HCT116 (cell line): ENCODE measurements at regions not wholly inside any gene's neighbourhood (a gene's known extent, or its start where the extent isn't known, plus 50 kb on each side); places are given as distances from the start of the nearest gene placed in this dataset.

Experiments
- ATAC-seq: fragments of 200-7000 bp; cut with Tn5 transposase; 2 replicates; pipeline ENCODE4 v1.9.1; 2020; ENCODE audit warnings: mild to moderate bottlenecking, moderate library complexity
- BruUV-seq: library from RNA; stranded (reverse); fragments of 400-500 nt; replicated peaks from 2 replicates; lab custom pipeline; 2021; lab: Mats Ljungman, UMichigan
- CTCF ChIA-PET: fragments of 300-600 bp; sonication (Branson Sonifier 250); formaldehyde crosslinking; loops from one replicate; lab custom pipeline; 2021; ENCODE audit warnings: antibody characterized with exemption; lab: Charles Lee
- POLR2A ChIA-PET: fragments of 300-600, 350-600 bp; sonication (Branson Sonifier 250); formaldehyde crosslinking; loops from one replicate; lab custom pipeline; 2021; ENCODE audit warnings: antibody characterized with exemption; lab: Charles Lee
- RAD21 ChIA-PET, 2 experiments: fragments of 300-600 bp; sonication (Branson Sonifier 250); formaldehyde crosslinking; loops; one replicate each; lab custom pipeline; 2023; ENCODE audit warnings: low total read pairs in 2 of 2; ENCODE audit not compliant: uncharacterized antibody in 2 of 2, unreplicated experiment in 2 of 2, low non-redundant PET in 1 of 2; lab: Charles Lee
- DNase-seq: peaks from one replicate; pipeline ENCODE4 v3.0.0-alpha.2; 2010; ENCODE audit warnings: low read depth, low spot score
- H2AFZ ChIP-seq: fragments of 200-600 bp; shearing (Covaris generic), sonication (generic); 2 replicates; pipeline ENCODE4 v1.6.1; 2017; ENCODE audit warnings: low read depth, mixed run types, mixed read lengths, antibody characterized with exemption, low read length; ENCODE audit not compliant: poor library complexity, severe bottlenecking
- H3K27ac ChIP-seq: 2 replicates; pipeline ENCODE4 v1.5.1; 2012; ENCODE audit warnings: low read depth, low read length
- H3K27me3 ChIP-seq: fragments of 200-600 bp; sonication (generic); 2 replicates; pipeline ENCODE4 v1.6.1; 2016; ENCODE audit warnings: mixed run types, low read length, mixed read lengths; ENCODE audit not compliant: insufficient read depth
- H3K36me3 ChIP-seq, 2 experiments: fragments of 200-500 bp in 1 of 2; fragments of 200-600 bp in 1 of 2; sonication (Bioruptor generic) in 1 of 2; sonication (generic) in 1 of 2; 2 replicates each; pipeline versions ENCODE4 v1.5.1 to v1.6.1; 2014 to 2016; ENCODE audit warnings: low read length in 2 of 2, inconsistent platforms in 1 of 2, mixed read lengths in 1 of 2, mixed run types in 1 of 2; ENCODE audit not compliant: insufficient read depth in 2 of 2, control insufficient read depth in 1 of 2
- H3K4me1 ChIP-seq, 2 experiments: fragments of 200-600 bp in 1 of 2; sonication (generic) in 1 of 2; 2 replicates each; pipeline versions ENCODE4 v1.5.1 to v1.6.1; 2012 to 2017; ENCODE audit warnings: low read length in 2 of 2, inconsistent platforms in 1 of 2, mild to moderate bottlenecking in 1 of 2, mixed read lengths in 1 of 2, mixed run types in 1 of 2, moderate library complexity in 1 of 2; ENCODE audit not compliant: insufficient read depth in 2 of 2, control insufficient read depth in 1 of 2
- H3K4me2 ChIP-seq: fragments of 200-600 bp; sonication (generic); 2 replicates; pipeline ENCODE4 v1.6.1; 2017; ENCODE audit warnings: mixed run types, low read length, mixed read lengths
- H3K4me3 ChIP-seq, 2 experiments: fragments of 200-600 bp in 1 of 2; sonication (generic) in 1 of 2; replicated peaks in 1 of 2; 2 replicates each; pipeline ENCODE4 v1.5.1; 2011 to 2016; ENCODE audit warnings: low read length in 2 of 2, control low read depth in 1 of 2, low read depth in 1 of 2, mild to moderate bottlenecking in 1 of 2, mixed read lengths in 1 of 2, mixed run types in 1 of 2
- H3K79me2 ChIP-seq: fragments of 200-600 bp; sonication (generic); 2 replicates; pipeline ENCODE4 v1.6.1; 2017; ENCODE audit warnings: mild to moderate bottlenecking, mixed run types, low read length, moderate library complexity, mixed read lengths; ENCODE audit not compliant: insufficient read depth
- H3K9ac ChIP-seq: fragments of 200-600 bp; sonication (generic); 2 replicates; pipeline ENCODE4 v1.6.1; 2016; ENCODE audit warnings: low read length, mixed read lengths
- H3K9me2 ChIP-seq: fragments of 200-600 bp; sonication (generic), shearing (Covaris generic); 2 replicates; pipeline ENCODE4 v1.6.1; 2017; ENCODE audit warnings: mixed run types, mild to moderate bottlenecking, moderate library complexity; ENCODE audit not compliant: insufficient read depth
- H3K9me3 ChIP-seq, 2 experiments: fragments of 200-500 bp in 1 of 2; fragments of 200-600 bp in 1 of 2; sonication (Bioruptor generic) in 1 of 2; sonication (generic) in 1 of 2; 2 replicates each; pipeline ENCODE4 v1.6.1; 2014 to 2017; ENCODE audit warnings: low read length in 2 of 2, mixed read lengths in 2 of 2, inconsistent platforms in 1 of 2, low read depth in 1 of 2, mild to moderate bottlenecking in 1 of 2, mixed run types in 1 of 2, moderate library complexity in 1 of 2; ENCODE audit not compliant: control insufficient read depth in 1 of 2, insufficient read depth in 1 of 2
- H4K20me1 ChIP-seq: fragments of 200-600 bp; sonication (generic), shearing (Covaris generic); 2 replicates; pipeline ENCODE4 v1.6.1; 2017; ENCODE audit warnings: mixed run types, mild to moderate bottlenecking, moderate library complexity; ENCODE audit not compliant: insufficient read depth
- ELF1 ChIP-seq: IDR thresholded peaks from 2 replicates; pipeline ENCODE4 v1.6.1; 2012; ENCODE audit warnings: low read depth, borderline replicate concordance
- EZH2 ChIP-seq: fragments of 200-600 bp; sonication (generic); IDR thresholded peaks from 2 replicates; pipeline ENCODE4 v1.6.1; 2017; ENCODE audit warnings: antibody characterized with exemption, mixed run types
- POLR2A ChIP-seq: IDR thresholded peaks from 2 replicates; pipeline ENCODE4 v1.7.0; 2011; ENCODE audit warnings: borderline replicate concordance; ENCODE audit not compliant: insufficient read depth, insufficient read length; ENCODE audit errors: extremely low read depth
- POLR2AphosphoS5 ChIP-seq: IDR thresholded peaks from 2 replicates; pipeline ENCODE4 v1.6.1; 2011; ENCODE audit warnings: mild to moderate bottlenecking, low read depth, low read length, moderate library complexity
- SRF ChIP-seq: IDR thresholded peaks from 2 replicates; pipeline ENCODE4 v1.6.1; 2012; ENCODE audit warnings: low read depth
- ZFX ChIP-seq: fragments of 450-650 bp; IDR thresholded peaks from 2 replicates; pipeline ENCODE4 v1.6.1; 2017
- intact Hi-C: fragments of 100-400 bp; cut with micrococcal nuclease; formaldehyde crosslinking; loops from 2 replicates; pipeline ENCODE4 v1.10.0; 2022
- TF ChIP-seq, protein P1 (sequence below): IDR thresholded peaks from 2 replicates; pipeline ENCODE4 v1.6.1; 2012; ENCODE audit warnings: low read depth

DNA sequence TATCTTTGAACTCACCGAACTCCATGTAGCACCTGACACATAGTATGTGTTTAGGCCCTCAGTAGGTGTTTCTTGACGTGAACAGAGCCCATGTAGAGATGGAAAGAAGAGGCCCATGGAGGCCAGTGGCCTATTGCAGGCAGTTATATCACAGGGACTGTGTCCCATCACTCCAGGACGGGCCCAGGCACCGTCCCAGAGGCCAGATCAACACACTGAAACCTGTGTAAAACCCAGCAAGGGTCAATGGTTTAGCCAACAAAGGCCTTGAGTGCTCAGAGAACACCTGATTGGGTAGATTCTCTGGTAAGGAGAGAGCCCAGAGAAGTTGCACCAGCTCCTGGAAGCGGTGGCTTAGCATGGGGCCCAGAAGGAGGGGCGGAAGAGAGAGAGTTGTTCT, 82.8 kb downstream of the INHBB start:
- TF ChIP-seq, protein P1, sequence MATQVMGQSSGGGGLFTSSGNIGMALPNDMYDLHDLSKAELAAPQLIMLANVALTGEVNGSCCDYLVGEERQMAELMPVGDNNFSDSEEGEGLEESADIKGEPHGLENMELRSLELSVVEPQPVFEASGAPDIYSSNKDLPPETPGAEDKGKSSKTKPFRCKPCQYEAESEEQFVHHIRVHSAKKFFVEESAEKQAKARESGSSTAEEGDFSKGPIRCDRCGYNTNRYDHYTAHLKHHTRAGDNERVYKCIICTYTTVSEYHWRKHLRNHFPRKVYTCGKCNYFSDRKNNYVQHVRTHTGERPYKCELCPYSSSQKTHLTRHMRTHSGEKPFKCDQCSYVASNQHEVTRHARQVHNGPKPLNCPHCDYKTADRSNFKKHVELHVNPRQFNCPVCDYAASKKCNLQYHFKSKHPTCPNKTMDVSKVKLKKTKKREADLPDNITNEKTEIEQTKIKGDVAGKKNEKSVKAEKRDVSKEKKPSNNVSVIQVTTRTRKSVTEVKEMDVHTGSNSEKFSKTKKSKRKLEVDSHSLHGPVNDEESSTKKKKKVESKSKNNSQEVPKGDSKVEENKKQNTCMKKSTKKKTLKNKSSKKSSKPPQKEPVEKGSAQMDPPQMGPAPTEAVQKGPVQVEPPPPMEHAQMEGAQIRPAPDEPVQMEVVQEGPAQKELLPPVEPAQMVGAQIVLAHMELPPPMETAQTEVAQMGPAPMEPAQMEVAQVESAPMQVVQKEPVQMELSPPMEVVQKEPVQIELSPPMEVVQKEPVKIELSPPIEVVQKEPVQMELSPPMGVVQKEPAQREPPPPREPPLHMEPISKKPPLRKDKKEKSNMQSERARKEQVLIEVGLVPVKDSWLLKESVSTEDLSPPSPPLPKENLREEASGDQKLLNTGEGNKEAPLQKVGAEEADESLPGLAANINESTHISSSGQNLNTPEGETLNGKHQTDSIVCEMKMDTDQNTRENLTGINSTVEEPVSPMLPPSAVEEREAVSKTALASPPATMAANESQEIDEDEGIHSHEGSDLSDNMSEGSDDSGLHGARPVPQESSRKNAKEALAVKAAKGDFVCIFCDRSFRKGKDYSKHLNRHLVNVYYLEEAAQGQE: no peak
- TF ChIP-seq POLR2A (no peak), POLR2AphosphoS5 (no peak), SRF (no peak), ELF1 (no peak), EZH2 (no peak), ZFX (no peak)
- Histone ChIP-seq H3K79me2 (no peaks in the 10 kb centered on the region), H3K9me2 (no peaks in the 10 kb centered on the region), H3K9me3 (no peaks in the 10 kb centered on the region), H3K27ac (no peak overlapping the region), H2AFZ (no peak overlapping the region), H3K4me1 (no peaks in the 10 kb centered on the region), H3K27me3 (peaks cover 8% of the 10 kb centered on the region; the same call in 1 of the 2 replicates), H3K4me3 (no peak overlapping the region), H3K4me2 (no peak overlapping the region), H4K20me1 (no peaks in the 10 kb centered on the region), H3K36me3 (no peaks in the 10 kb centered on the region), H3K9ac (no peak overlapping the region)
- BruUV-seq: no TSS peak
- POLR2A ChIA-PET: no interaction called here
- CTCF ChIA-PET: no interaction called here
- no peak for ATAC-seq
- DNase-seq: no peak
- RAD21 ChIA-PET: no interaction called here
- intact Hi-C loops: no loop called here
